NB4 (cell line): ENCODE measurements at regions not wholly inside any gene's neighbourhood (a gene's known extent, or its start where the extent isn't known, plus 50 kb on each side); places are given as distances from the start of the nearest gene placed in this dataset.

ENCODE experiments used
- CTCF ChIP-seq: IDR thresholded peaks from one replicate; pipeline ENCODE4 v1.5.1; 2012; ENCODE audit warnings: low read depth, low read length
- MYC ChIP-seq: IDR thresholded peaks from 2 replicates; pipeline ENCODE4 v1.6.1; 2011; ENCODE audit warnings: low read depth, low read length

DNA sequence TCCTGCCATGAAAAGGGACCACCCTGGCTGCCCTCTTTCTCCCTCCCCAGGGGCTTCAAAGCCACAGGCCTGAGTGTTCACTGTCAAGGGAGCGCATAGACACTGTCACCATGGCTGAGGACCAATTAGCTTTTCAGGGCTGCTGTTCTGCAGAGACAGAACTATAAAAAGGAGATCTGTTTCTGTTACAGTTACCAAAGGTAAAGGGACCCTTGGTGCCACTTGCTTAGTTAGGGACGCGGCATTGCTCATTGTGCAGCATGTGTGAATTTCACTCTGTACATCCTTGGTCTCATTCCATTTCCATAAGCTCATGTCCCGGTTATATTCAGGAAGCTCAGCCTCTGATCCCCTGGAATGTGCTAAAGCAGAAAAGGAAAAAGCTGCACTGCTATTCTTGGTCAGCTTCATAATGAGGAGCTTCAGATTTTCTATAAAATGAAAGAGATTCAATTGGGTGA is 55.5 kb upstream of the RNF152 start:
- TF ChIP-seq CTCF (no peak), MYC (no peak)
